Astrocyte of the spinal cord (primary cell): ENCODE measurements at regions not wholly inside any gene's neighbourhood (a gene's known extent, or its start where the extent isn't known, plus 50 kb on each side); places are given as distances from the start of the nearest gene placed in this dataset.

Experiments
- DNase-seq: peaks from one replicate; pipeline ENCODE4 v3.0.0; 2011; ENCODE audit warnings: low read depth, low spot score
- H3K4me3 ChIP-seq: 2 replicates; pipeline ENCODE4 v1.5.1; 2011; ENCODE audit warnings: low read depth, mild to moderate bottlenecking, low read length, moderate library complexity
- CTCF ChIP-seq: IDR thresholded peaks from 2 replicates; pipeline ENCODE4 v1.5.1; 2012; ENCODE audit warnings: low read depth, mild to moderate bottlenecking, low read length, inconsistent platforms
- in situ Hi-C: cut with HindIII; loops from 2 replicates; pipeline ENCODE4 v1.10.0; 2017; ENCODE audit warnings: low sequenced_read_pairs

- no peak for DNase-seq
- no peak for TF ChIP-seq CTCF
- in situ Hi-C loops: no loop called here
- H3K4me3 ChIP-seq: no peak overlapping the region
Observed at GRCh38 chr4:56286763-56287162, 100.5 kb downstream of the AASDH start.

GRCh38 chr4:56283375-56283774 lies 103.9 kb downstream of the AASDH start:
- H3K4me3 ChIP-seq: no peak overlapping the region
- no peak for DNase-seq
- no peak for TF ChIP-seq CTCF
- in situ Hi-C loops: no loop called here

- DNase-seq: no peak
- in situ Hi-C loops: no loop called here
- TF ChIP-seq CTCF: no peak
- no peak overlapping the region for H3K4me3 ChIP-seq
Observed at GRCh38 chr4:56282004-56282403, 105.3 kb downstream of the AASDH start.

- in situ Hi-C loops: no loop called here
- TF ChIP-seq CTCF: no peak
- DNase-seq: no peak
Observed at GRCh38 chr4:56276547-56276946, 110.7 kb downstream of the AASDH start.

GRCh38 chr4:56273391-56273790 lies 113.9 kb downstream of the AASDH start:
- TF ChIP-seq CTCF: no peak
- H3K4me3 ChIP-seq: no peak overlapping the region
- DNase-seq: no peak
- in situ Hi-C loops: no loop called here

More at GRCh38 chr4:56276547-56276946, 110.7 kb downstream of the AASDH start:
- H3K4me3 ChIP-seq: no peak overlapping the region

GRCh38 chr4:56272927-56273326 lies 114.4 kb downstream of the AASDH start:
- in situ Hi-C loops: no loop called here
- TF ChIP-seq CTCF: no peak
- H3K4me3 ChIP-seq: no peak overlapping the region
- DNase-seq: no peak

GRCh38 chr4:56272003-56272402 lies 115.3 kb downstream of the AASDH start:
- no peak for TF ChIP-seq CTCF
- no peak for DNase-seq
- in situ Hi-C loops: no loop called here
- H3K4me3 ChIP-seq: no peak overlapping the region
